CD14-positive monocyte (primary cell): ENCODE measurements at regions not wholly inside any gene's neighbourhood (a gene's known extent, or its start where the extent isn't known, plus 50 kb on each side); places are given as distances from the start of the nearest gene placed in this dataset.

ENCODE experiments used
- DNase-seq, 3 donors: peaks; one replicate each; pipeline ENCODE4 v3.0.0-alpha.2; 2011 to 2022
- H2AFZ ChIP-seq: 2 replicates; pipeline ENCODE4 v1.6.0; 2012; ENCODE audit warnings: mild to moderate bottlenecking, low read depth, low read length, inconsistent platforms; ENCODE audit not compliant: insufficient read depth, poor library complexity, severe bottlenecking
- H3K27ac ChIP-seq, 2 donors: 1 replicate in 1 of 2; 2 replicates in 1 of 2; pipeline ENCODE4 v1.5.1; 2012 to 2013; ENCODE audit warnings: low read length in 2 of 2, control low read depth in 1 of 2, inconsistent platforms in 1 of 2, low read depth in 1 of 2, mild to moderate bottlenecking in 1 of 2
- H3K27me3 ChIP-seq, 2 donors: one replicate each; pipeline versions ENCODE4 v1.6.0 to v1.6.1; 2011 to 2013; ENCODE audit warnings: low read length in 2 of 2; ENCODE audit not compliant: control insufficient read depth in 2 of 2, insufficient read depth in 2 of 2
- H3K36me3 ChIP-seq, 2 donors: replicated peaks in 1 of 2; 1 replicate in 1 of 2; 2 replicates in 1 of 2; pipeline versions ENCODE4 v1.5.1 to v1.6.1; 2012 to 2013; ENCODE audit warnings: low read length in 2 of 2, control low read depth in 1 of 2, inconsistent platforms in 1 of 2, mild to moderate bottlenecking in 1 of 2; ENCODE audit not compliant: insufficient read depth in 2 of 2, control insufficient read depth in 1 of 2
- H3K4me1 ChIP-seq, 2 donors: 1 replicate in 1 of 2; 2 replicates in 1 of 2; pipeline versions ENCODE4 v1.5.1 to v1.6.1; 2012 to 2013; ENCODE audit warnings: low read length in 2 of 2, control low read depth in 1 of 2, inconsistent platforms in 1 of 2, mild to moderate bottlenecking in 1 of 2, moderate library complexity in 1 of 2; ENCODE audit not compliant: insufficient read depth in 2 of 2, control insufficient read depth in 1 of 2
- H3K4me2 ChIP-seq: replicated peaks from 2 replicates; pipeline ENCODE3; 2012; ENCODE audit warnings: low read length, moderate library complexity, mild to moderate bottlenecking; ENCODE audit not compliant: poor library complexity, severe bottlenecking; ENCODE audit errors: extremely low read depth
- H3K4me3 ChIP-seq, 3 experiments: fragments of 200-600 bp in 1 of 3; sonication (generic) in 1 of 3; replicated peaks in 1 of 3; 1 replicate in 2 of 3; 2 replicates in 1 of 3; pipeline ENCODE4 v1.5.1; 2011 to 2013; ENCODE audit warnings: low read length in 3 of 3, mild to moderate bottlenecking in 3 of 3, control low read depth in 2 of 3, low read depth in 2 of 3, inconsistent platforms in 1 of 3, moderate library complexity in 1 of 3
- H3K79me2 ChIP-seq: 2 replicates; pipeline ENCODE4 v1.6.0; 2012; ENCODE audit warnings: mild to moderate bottlenecking, control low read depth, inconsistent platforms, low read length, moderate library complexity; ENCODE audit not compliant: insufficient read depth
- H3K9ac ChIP-seq: 2 replicates; pipeline ENCODE4 v1.6.0; 2017; ENCODE audit warnings: low read length, mild to moderate bottlenecking; ENCODE audit not compliant: insufficient read depth, poor library complexity, severe bottlenecking
- H3K9me3 ChIP-seq, 2 donors: replicated peaks in 1 of 2; 1 replicate in 1 of 2; 2 replicates in 1 of 2; pipeline versions ENCODE4 v1.5.1 to v1.6.1; 2012 to 2013; ENCODE audit warnings: low read length in 2 of 2, control low read depth in 1 of 2; ENCODE audit not compliant: control insufficient read depth in 1 of 2, insufficient read depth in 1 of 2
- H4K20me1 ChIP-seq: 2 replicates; pipeline ENCODE4 v1.6.0; 2012; ENCODE audit warnings: mild to moderate bottlenecking, low read length, control low read depth, moderate library complexity; ENCODE audit not compliant: insufficient read depth
- H3K27ac Mint-ChIP-seq, 7 donors: one replicate each; pipeline ENCODE4 v1.8.0; 2020; ENCODE audit warnings: mild to moderate bottlenecking in 7 of 7, mixed read lengths in 7 of 7, moderate library complexity in 6 of 7, inconsistent platforms in 2 of 7
- H3K27me3 Mint-ChIP-seq, 3 donors: one replicate each; pipeline ENCODE4 v1.8.0; 2021 to 2022; ENCODE audit warnings: low read depth in 3 of 3, mild to moderate bottlenecking in 3 of 3, mixed read lengths in 3 of 3, moderate library complexity in 3 of 3, inconsistent platforms in 1 of 3
- H3K36me3 Mint-ChIP-seq, 2 donors: one replicate each; pipeline ENCODE4 v1.8.0; 2020; ENCODE audit warnings: mixed read lengths in 2 of 2, inconsistent platforms in 1 of 2, mild to moderate bottlenecking in 1 of 2
- H3K4me1 Mint-ChIP-seq: one replicate; pipeline ENCODE4 v1.8.0; 2020; ENCODE audit warnings: mild to moderate bottlenecking, mixed read lengths
- H3K4me3 Mint-ChIP-seq, 2 donors: one replicate each; pipeline ENCODE4 v1.8.0; 2020; ENCODE audit warnings: mild to moderate bottlenecking in 2 of 2, mixed read lengths in 2 of 2, moderate library complexity in 1 of 2
- H3K9me3 Mint-ChIP-seq, 7 donors: one replicate each; pipeline ENCODE4 v1.8.0; 2020 to 2022; ENCODE audit warnings: mixed read lengths in 7 of 7, mild to moderate bottlenecking in 6 of 7, moderate library complexity in 6 of 7, inconsistent platforms in 2 of 7
- CTCF ChIP-seq: fragments of 200-600 bp; IDR thresholded peaks from one replicate; pipeline ENCODE4 v1.8.0; 2022; ENCODE audit warnings: antibody characterized with exemption, mild to moderate bottlenecking
- WGBS: methylation state at CpG from one replicate; pipeline ENCODE4 v1.1.5; 2013; ENCODE audit warnings: missing lambda C conversion rate; ENCODE audit not compliant: insufficient coverage; 5-methylcytosine and 5-hydroxymethylcytosine counted together
- intact Hi-C, 2 donors: fragments of 100-400 bp; cut with micrococcal nuclease; formaldehyde crosslinking; loops; one replicate each; pipeline versions ENCODE4 v1.15.0 to v1.15.1; 2023

GRCh38 chr6:21502682-21503081 is 90.9 kb upstream of the SOX4 start:
- no peak overlapping the region for H3K27ac Mint-ChIP-seq
- peaks cover 0 to 7% (median 1%) of the 10 kb centered on the region in 3 donors for H3K27me3 Mint-ChIP-seq
- Histone ChIP-seq H2AFZ (no peak overlapping the region), H3K36me3 (no peaks in the 10 kb centered on the region), H3K9me3 (no peaks in the 10 kb centered on the region), H3K9ac (no peak overlapping the region), H3K27ac (no peak overlapping the region), H3K27me3 (no peaks in the 10 kb centered on the region), H4K20me1 (no peaks in the 10 kb centered on the region), H3K4me2 (no peak overlapping the region), H3K4me1 (no peaks in the 10 kb centered on the region), H3K4me3 (no peak overlapping the region), H3K79me2 (no peaks in the 10 kb centered on the region)
- no peak for TF ChIP-seq CTCF
- no peak overlapping the region for H3K4me3 Mint-ChIP-seq
- peaks cover 0 to 8% (median 2%) of the 10 kb centered on the region in 7 donors for H3K9me3 Mint-ChIP-seq
- no peak for DNase-seq
- WGBS = no CpG with 5 or more reads among the region's 1 CpG
- intact Hi-C loops = no loop called here
- H3K4me1 Mint-ChIP-seq = no peaks in the 10 kb centered on the region
- no peaks in the 10 kb centered on the region for H3K36me3 Mint-ChIP-seq

GRCh38 chr6:21504790-21505189 is 88.8 kb upstream of the SOX4 start:
- intact Hi-C loops = no loop called here
- DNase-seq = no peak
- Histone ChIP-seq H3K9me3 (no peaks in the 10 kb centered on the region), H3K4me1 (no peaks in the 10 kb centered on the region), H2AFZ (no peak overlapping the region), H3K4me3 (no peak overlapping the region), H3K36me3 (no peaks in the 10 kb centered on the region), H3K79me2 (no peaks in the 10 kb centered on the region), H3K9ac (no peak overlapping the region), H4K20me1 (no peaks in the 10 kb centered on the region), H3K4me2 (no peak overlapping the region), H3K27ac (no peak overlapping the region), H3K27me3 (no peaks in the 10 kb centered on the region)
- Mint-ChIP-seq H3K4me3 (no peak overlapping the region), H3K9me3 (peaks cover 0 to 6% (median 2%) of the 10 kb centered on the region in 7 donors), H3K27me3 (peaks cover 0 to 7% (median 3%) of the 10 kb centered on the region in 3 donors), H3K4me1 (no peaks in the 10 kb centered on the region), H3K27ac (no peak overlapping the region), H3K36me3 (no peaks in the 10 kb centered on the region)
- no peak for TF ChIP-seq CTCF
- 89% methylated on average over 6 of the region's 6 CpGs for WGBS
